Nephron progenitor cell (in vitro differentiated cells): ENCODE measurements at regions not wholly inside any gene's neighbourhood (a gene's known extent, or its start where the extent isn't known, plus 50 kb on each side); places are given as distances from the start of the nearest gene placed in this dataset.

Experiments used
- DNase-seq: peaks from one replicate; pipeline ENCODE4 v3.0.0; 2021
- H3K27ac Mint-ChIP-seq: 2 replicates; pipeline ENCODE4 v1.8.0; 2021; ENCODE audit warnings: mild to moderate bottlenecking, moderate library complexity, mixed read lengths
- H3K27me3 Mint-ChIP-seq: 2 replicates; pipeline ENCODE4 v1.8.0; 2021; ENCODE audit warnings: mild to moderate bottlenecking, low read depth, mixed read lengths; ENCODE audit not compliant: poor library complexity
- H3K36me3 Mint-ChIP-seq: 2 replicates; pipeline ENCODE4 v1.8.0; 2021; ENCODE audit warnings: low read depth, mixed read lengths
- H3K4me1 Mint-ChIP-seq: 2 replicates; pipeline ENCODE4 v1.8.0; 2021; ENCODE audit warnings: mixed read lengths
- H3K4me3 Mint-ChIP-seq: 2 replicates; pipeline ENCODE4 v1.8.0; 2021; ENCODE audit warnings: mild to moderate bottlenecking, moderate library complexity, mixed read lengths
- H3K9me3 Mint-ChIP-seq: 2 replicates; pipeline ENCODE4 v1.8.0; 2021; ENCODE audit warnings: mild to moderate bottlenecking, moderate library complexity, mixed read lengths
- CTCF ChIP-seq: fragments of 200-600 bp; sonication (generic); IDR thresholded peaks from 2 replicates; pipeline ENCODE4 v1.5.0; 2021; ENCODE audit warnings: antibody characterized with exemption

GRCh38 chr1:81551946-81552345, 248.8 kb upstream of the ADGRL2 start:
- no peaks in the 10 kb centered on the region for H3K9me3 Mint-ChIP-seq
- H3K27me3 Mint-ChIP-seq = no peaks in the 10 kb centered on the region
- no peak overlapping the region for H3K27ac Mint-ChIP-seq
- no peak for TF ChIP-seq CTCF
- no peak for DNase-seq
- no peaks in the 10 kb centered on the region for H3K36me3 Mint-ChIP-seq
- no peak overlapping the region for H3K4me3 Mint-ChIP-seq
- peaks cover 85% of the 10 kb centered on the region for H3K4me1 Mint-ChIP-seq

DNA sequence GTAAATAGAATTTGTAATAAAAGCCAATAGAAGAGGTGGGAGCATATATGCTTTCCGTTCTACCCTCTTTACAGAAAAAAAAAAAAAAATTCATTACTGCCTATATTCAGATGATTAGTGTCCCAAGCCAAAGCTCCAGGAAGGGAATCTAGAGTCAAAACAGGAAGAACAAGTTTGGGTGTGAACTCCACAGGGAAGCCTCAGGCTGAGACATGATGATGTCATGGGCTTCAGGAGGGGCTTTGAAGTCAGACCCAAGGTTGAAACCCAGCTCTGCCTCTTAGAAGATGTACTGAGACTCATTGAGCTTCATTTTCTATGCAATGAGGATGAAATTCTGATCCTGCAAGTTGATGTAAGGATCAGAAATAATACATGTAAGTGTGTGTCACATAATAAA, 250.0 kb upstream of the ADGRL2 start:
- H3K27ac Mint-ChIP-seq = no peak overlapping the region
- peaks cover 92% of the 10 kb centered on the region for H3K4me1 Mint-ChIP-seq
- TF ChIP-seq CTCF = no peak
- H3K27me3 Mint-ChIP-seq = no peaks in the 10 kb centered on the region
- no peak for DNase-seq
- H3K36me3 Mint-ChIP-seq = no peaks in the 10 kb centered on the region
- no peak overlapping the region for H3K4me3 Mint-ChIP-seq
- no peaks in the 10 kb centered on the region for H3K9me3 Mint-ChIP-seq

GRCh38 chr1:81549588-81550127, 251.1 kb upstream of the ADGRL2 start:
- TF ChIP-seq CTCF = peak; percentile 43
- no peaks in the 10 kb centered on the region for H3K27me3 Mint-ChIP-seq
- no peak overlapping the region for H3K4me3 Mint-ChIP-seq
- DNase-seq = no peak
- no peaks in the 10 kb centered on the region for H3K36me3 Mint-ChIP-seq
- no peak overlapping the region for H3K27ac Mint-ChIP-seq
- no peaks in the 10 kb centered on the region for H3K9me3 Mint-ChIP-seq
- peaks cover 88% of the 10 kb centered on the region for H3K4me1 Mint-ChIP-seq

- Mint-ChIP-seq H3K4me1 (peaks cover 84% of the 10 kb centered on the region), H3K9me3 (no peaks in the 10 kb centered on the region), H3K27ac (no peak overlapping the region), H3K4me3 (no peak overlapping the region), H3K36me3 (no peaks in the 10 kb centered on the region), H3K27me3 (no peaks in the 10 kb centered on the region)
- DNase-seq = no peak
- TF ChIP-seq CTCF = no peak
Observed at GRCh38 chr1:81548918-81549587, 251.7 kb upstream of the ADGRL2 start.

DNA sequence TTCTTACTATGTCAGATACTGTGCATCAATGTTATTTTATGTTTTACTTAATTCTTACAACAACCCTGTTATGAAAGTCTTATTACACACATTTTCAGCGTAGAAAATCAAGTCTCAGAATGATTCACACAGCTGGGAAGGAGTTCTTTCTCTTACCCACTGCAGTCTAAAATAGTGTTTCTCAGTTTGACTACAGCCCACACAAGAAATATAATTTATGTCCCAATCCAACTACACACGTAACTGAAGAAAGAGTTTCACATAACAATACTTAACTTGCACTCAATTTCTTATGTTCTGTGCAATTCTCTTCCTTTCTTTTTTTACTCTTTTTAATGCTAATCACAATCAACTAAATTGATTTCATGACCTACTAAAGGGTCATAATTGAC, 252.8 kb upstream of the ADGRL2 start:
- peak overlapping the region; percentile 43 for H3K4me3 Mint-ChIP-seq
- DNase-seq = no peak
- H3K4me1 Mint-ChIP-seq = peaks cover 79% of the 10 kb centered on the region
- H3K36me3 Mint-ChIP-seq = no peaks in the 10 kb centered on the region
- TF ChIP-seq CTCF = no peak
- H3K27ac Mint-ChIP-seq = peak overlapping the region; percentile 90
- H3K27me3 Mint-ChIP-seq = no peaks in the 10 kb centered on the region
- no peaks in the 10 kb centered on the region for H3K9me3 Mint-ChIP-seq
